Activated B cell treated with CpG ODN at 0.5 μM for 24 hours (primary cell): ENCODE measurements at regions not wholly inside any gene's neighbourhood (a gene's known extent, or its start where the extent isn't known, plus 50 kb on each side); places are given as distances from the start of the nearest gene placed in this dataset.
"Not testable (repeated sequence)": the region's sequence is repeated elsewhere in the genome, so short reads cannot be mapped to it uniquely, and the experiment has no call there.

Source experiments
- ATAC-seq: fragments of 200-7000 bp; cut with Tn5 transposase; one replicate; pipeline ENCODE4 v1.10.0; 2021; ENCODE audit warnings: low read depth, mild to moderate bottlenecking, moderate library complexity
- CTCF ChIA-PET: fragments of 350-600 bp; sonication (Branson Sonifier 250); formaldehyde crosslinking; loops from one replicate; lab custom pipeline; 2021; ENCODE audit warnings: antibody characterized with exemption; lab: Charles Lee
- POLR2A ChIA-PET: fragments of 350-600 bp; sonication (Branson Sonifier 250); formaldehyde crosslinking; loops from one replicate; lab custom pipeline; 2021; ENCODE audit warnings: antibody characterized with exemption; lab: Charles Lee
- DNase-seq: peaks from one replicate; pipeline ENCODE4 v3.0.0; 2022
- H3K27ac Mint-ChIP-seq: one replicate; pipeline ENCODE4 v1.8.0; 2020; ENCODE audit warnings: mixed read lengths
- H3K27me3 Mint-ChIP-seq: one replicate; pipeline ENCODE4 v1.8.0; 2021; ENCODE audit warnings: mixed read lengths
- H3K36me3 Mint-ChIP-seq: one replicate; pipeline ENCODE4 v1.8.0; 2021; ENCODE audit warnings: low read depth, mixed read lengths
- H3K4me1 Mint-ChIP-seq: one replicate; pipeline ENCODE4 v1.8.0; 2021; ENCODE audit warnings: mixed read lengths
- H3K4me3 Mint-ChIP-seq: one replicate; pipeline ENCODE4 v1.8.0; 2020; ENCODE audit warnings: mild to moderate bottlenecking, mixed read lengths
- H3K9me3 Mint-ChIP-seq: one replicate; pipeline ENCODE4 v1.8.0; 2020; ENCODE audit warnings: mixed read lengths
- CTCF ChIP-seq: fragments of 200-600 bp; IDR thresholded peaks from one replicate; pipeline ENCODE4 v1.8.0; 2022; ENCODE audit warnings: antibody characterized with exemption, mild to moderate bottlenecking
- intact Hi-C: fragments of 100-400 bp; cut with micrococcal nuclease; formaldehyde crosslinking; loops from one replicate; pipeline ENCODE4 v1.15.1; 2024

GRCh38 chr13:57878291-57878690, 246.7 kb downstream of the PCDH17 start:
- intact Hi-C loops, result no loop called here
- Mint-ChIP-seq H3K36me3 (no peaks in the 10 kb centered on the region), H3K4me3 (no peak overlapping the region), H3K27ac (no peak overlapping the region), H3K9me3 (peaks cover 7% of the 10 kb centered on the region), H3K27me3 (no peaks in the 10 kb centered on the region), H3K4me1 (no peaks in the 10 kb centered on the region)
- DNase-seq (no peak), ATAC-seq (no peak)
- TF ChIP-seq CTCF, result no peak
- POLR2A ChIA-PET, result no interaction called here
- CTCF ChIA-PET, result no interaction called here

GRCh38 chr13:57897225-57897624, 265.7 kb downstream of the PCDH17 start:
- no peak overlapping the region for H3K27ac Mint-ChIP-seq
- no peak for TF ChIP-seq CTCF
- H3K9me3 Mint-ChIP-seq, result peaks cover 12% of the 10 kb centered on the region
- no peak for ATAC-seq
- intact Hi-C loops, result no loop called here
- DNase-seq, result no peak
- no peaks in the 10 kb centered on the region for H3K36me3 Mint-ChIP-seq
- CTCF ChIA-PET, result no interaction called here
- no peaks in the 10 kb centered on the region for H3K4me1 Mint-ChIP-seq
- POLR2A ChIA-PET, result no interaction called here
- H3K27me3 Mint-ChIP-seq, result no peaks in the 10 kb centered on the region
- H3K4me3 Mint-ChIP-seq, result no peak overlapping the region

GRCh38 chr13:57899096-57899495, 267.6 kb downstream of the PCDH17 start:
- peaks cover 21% of the 10 kb centered on the region for H3K9me3 Mint-ChIP-seq
- H3K27me3 Mint-ChIP-seq, result no peaks in the 10 kb centered on the region
- CTCF ChIA-PET, result no interaction called here
- intact Hi-C loops, result no loop called here
- H3K4me3 Mint-ChIP-seq, result no peak overlapping the region
- no peaks in the 10 kb centered on the region for H3K4me1 Mint-ChIP-seq
- ATAC-seq, result no peak
- TF ChIP-seq CTCF, result no peak
- no peak overlapping the region for H3K27ac Mint-ChIP-seq
- H3K36me3 Mint-ChIP-seq, result no peaks in the 10 kb centered on the region
- POLR2A ChIA-PET, result no interaction called here
- no peak for DNase-seq

- H3K27me3 Mint-ChIP-seq, H3K9me3 Mint-ChIP-seq, POLR2A ChIA-PET, H3K4me1 Mint-ChIP-seq, H3K36me3 Mint-ChIP-seq, DNase-seq, CTCF ChIA-PET, ATAC-seq, H3K27ac Mint-ChIP-seq, intact Hi-C loops, H3K4me3 Mint-ChIP-seq: not testable (repeated sequence)
Measured at GRCh38 chr13:57909833-57910232, 278.3 kb downstream of the PCDH17 start.

DNA sequence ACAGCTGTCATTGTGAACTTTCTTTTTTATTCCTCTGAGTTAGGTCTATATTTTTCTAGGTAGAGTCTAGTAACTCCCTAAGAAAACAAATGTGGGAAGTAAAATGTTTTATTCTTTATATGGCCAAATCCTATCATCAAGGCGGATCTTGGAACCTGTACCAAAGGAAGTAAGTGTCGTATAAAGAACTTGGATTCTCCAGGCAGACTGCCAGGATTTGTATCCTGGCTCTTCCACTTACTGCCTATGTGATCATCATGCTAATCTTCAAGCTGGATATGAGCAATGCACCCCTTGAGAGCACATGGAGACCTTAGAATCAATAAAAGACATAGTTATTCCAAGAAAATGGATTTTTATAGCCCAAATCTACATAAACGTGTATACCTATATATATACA, 286.5 kb downstream of the PCDH17 start:
- Mint-ChIP-seq H3K36me3 (no peaks in the 10 kb centered on the region), H3K4me1 (no peaks in the 10 kb centered on the region), H3K9me3 (peaks cover 2% of the 10 kb centered on the region), H3K27me3 (no peaks in the 10 kb centered on the region), H3K4me3 (no peak overlapping the region), H3K27ac (no peak overlapping the region)
- POLR2A ChIA-PET, result no interaction called here
- DNase-seq (no peak), ATAC-seq (no peak)
- TF ChIP-seq CTCF, result no peak
- intact Hi-C loops, result no loop called here
- CTCF ChIA-PET, result no interaction called here

DNA sequence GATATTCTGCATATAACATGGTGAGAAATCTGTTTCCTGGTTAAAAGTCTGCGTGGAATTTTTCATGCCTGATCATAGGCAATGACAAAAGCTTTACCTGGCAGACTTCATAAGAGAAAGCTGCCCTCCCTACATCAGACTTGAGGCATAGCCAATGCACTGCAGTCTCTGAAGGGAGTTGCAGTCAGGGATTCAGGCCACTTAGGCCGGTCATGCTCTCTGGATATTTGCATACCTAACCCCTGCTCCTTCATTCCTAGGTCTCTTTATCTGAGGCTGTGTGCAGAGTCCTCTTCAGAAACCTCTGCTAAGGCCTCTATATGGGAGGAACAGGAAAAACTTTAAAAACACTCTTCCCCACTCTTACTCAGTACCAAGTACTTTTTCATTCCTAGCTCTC, 287.4 kb downstream of the PCDH17 start:
- TF ChIP-seq CTCF, result no peak
- no peak for DNase-seq
- Mint-ChIP-seq H3K27me3 (no peaks in the 10 kb centered on the region), H3K36me3 (no peaks in the 10 kb centered on the region), H3K4me3 (no peak overlapping the region), H3K9me3 (peaks cover 2% of the 10 kb centered on the region), H3K27ac (no peak overlapping the region), H3K4me1 (no peaks in the 10 kb centered on the region)
- intact Hi-C loops, result no loop called here
- ChIA-PET POLR2A (no interaction called here), CTCF (interaction anchor here (0.8 kb wide), 1 partner anchor 1415 kb away, joined by 3 read pairs; no protein-coding TSS in a partner anchor)
- ATAC-seq, result no peak
